Liver (tissue), 7 donors: ENCODE measurements at regions not wholly inside any gene's neighbourhood (a gene's known extent, or its start where the extent isn't known, plus 50 kb on each side); places are given as distances from the start of the nearest gene placed in this dataset.
A peak's percentile ranks its signal among the peaks of the same experiment; 100 is the strongest.

ENCODE experiments used
- DNase-seq: peaks from one replicate; pipeline ENCODE4 v3.0.0-alpha.2; 2017; ENCODE audit warnings: low spot score
- H3K27ac ChIP-seq, 2 donors: one replicate each; pipeline ENCODE4 v1.7.0; 2013; ENCODE audit warnings: inconsistent platforms in 2 of 2, low read length in 2 of 2, control low read depth in 1 of 2, low read depth in 1 of 2, mild to moderate bottlenecking in 1 of 2
- H3K27me3 ChIP-seq, 4 donors: one replicate each; pipeline versions ENCODE4 v1.6.1 to v1.7.0; 2013; ENCODE audit warnings: low read length in 3 of 4, inconsistent platforms in 1 of 4, mild to moderate bottlenecking in 1 of 4, moderate library complexity in 1 of 4; ENCODE audit not compliant: control insufficient read depth in 4 of 4, insufficient read depth in 4 of 4
- H3K36me3 ChIP-seq, 4 donors: one replicate each; pipeline versions ENCODE4 v1.6.1 to v1.7.0; 2013; ENCODE audit warnings: low read length in 3 of 4, mild to moderate bottlenecking in 3 of 4, low read depth in 1 of 4, moderate library complexity in 1 of 4; ENCODE audit not compliant: control insufficient read depth in 4 of 4, insufficient read depth in 3 of 4
- H3K4me1 ChIP-seq, 4 donors: one replicate each; pipeline versions ENCODE4 v1.6.1 to v1.7.0; 2013; ENCODE audit warnings: low read length in 3 of 4, mild to moderate bottlenecking in 3 of 4, moderate library complexity in 1 of 4; ENCODE audit not compliant: control insufficient read depth in 4 of 4, insufficient read depth in 4 of 4
- H3K4me3 ChIP-seq, 3 donors: one replicate each; pipeline versions ENCODE4 v1.6.1 to v1.7.0; 2013; ENCODE audit warnings: low read length in 3 of 3, control low read depth in 1 of 3, low read depth in 1 of 3, mild to moderate bottlenecking in 1 of 3
- H3K9ac ChIP-seq, 2 donors: one replicate each; pipeline ENCODE4 v1.7.0; 2013; ENCODE audit warnings: low read length in 2 of 2, mild to moderate bottlenecking in 2 of 2, moderate library complexity in 2 of 2, control low read depth in 1 of 2, low read depth in 1 of 2
- H3K9me3 ChIP-seq, 4 donors: one replicate each; pipeline versions ENCODE4 v1.6.1 to v1.7.0; 2013; ENCODE audit warnings: low read length in 3 of 4; ENCODE audit not compliant: control insufficient read depth in 4 of 4
- EGR1 ChIP-seq, 2 donors: IDR thresholded peaks; 2 replicates each; pipeline ENCODE4 v1.6.1; 2016 to 2018; ENCODE audit warnings: antibody characterized with exemption in 2 of 2, low read depth in 2 of 2
- FOXA1 ChIP-seq: IDR thresholded peaks from 2 replicates; pipeline ENCODE4 v1.6.1; 2016; ENCODE audit warnings: antibody characterized with exemption
- FOXA2 ChIP-seq: IDR thresholded peaks from 2 replicates; pipeline ENCODE4 v1.6.1; 2016; ENCODE audit warnings: antibody characterized with exemption
- GABPA ChIP-seq, 2 donors: IDR thresholded peaks in 1 of 2; conservative IDR thresholded peaks in 1 of 2; 2 replicates each; pipeline ENCODE4 v1.6.1; 2016; ENCODE audit warnings: antibody characterized with exemption in 2 of 2, mild to moderate bottlenecking in 1 of 2, moderate library complexity in 1 of 2
- HNF4A ChIP-seq, 2 donors: conservative IDR thresholded peaks; 2 replicates each; pipeline ENCODE4 v1.6.1; 2016; ENCODE audit warnings: antibody characterized with exemption in 2 of 2, mild to moderate bottlenecking in 2 of 2
- HNF4G ChIP-seq: IDR thresholded peaks from 2 replicates; pipeline ENCODE4 v1.6.1; 2016; ENCODE audit warnings: antibody characterized with exemption
- JUND ChIP-seq, 2 donors: IDR thresholded peaks; 2 replicates each; pipeline ENCODE4 v1.6.1; 2016; ENCODE audit warnings: antibody characterized with exemption in 2 of 2
- MAX ChIP-seq: IDR thresholded peaks from 2 replicates; pipeline ENCODE4 v1.6.1; 2016; ENCODE audit warnings: antibody characterized with exemption
- NR2F2 ChIP-seq: IDR thresholded peaks from 2 replicates; pipeline ENCODE4 v1.6.1; 2016; ENCODE audit warnings: antibody characterized with exemption
- RAD21 ChIP-seq, 2 donors: IDR thresholded peaks; 2 replicates each; pipeline ENCODE4 v1.6.1; 2016; ENCODE audit warnings: antibody characterized with exemption in 2 of 2, mild to moderate bottlenecking in 2 of 2
- RXRA ChIP-seq, 2 donors: IDR thresholded peaks; 2 replicates each; pipeline ENCODE4 v1.6.1; 2017 to 2018; ENCODE audit warnings: antibody characterized with exemption in 2 of 2, mild to moderate bottlenecking in 1 of 2
- SP1 ChIP-seq: IDR thresholded peaks from 2 replicates; pipeline ENCODE4 v1.6.1; 2018; ENCODE audit warnings: antibody characterized with exemption, mild to moderate bottlenecking
- YY1 ChIP-seq: IDR thresholded peaks from 2 replicates; pipeline ENCODE4 v1.6.1; 2016; ENCODE audit warnings: antibody characterized with exemption, mild to moderate bottlenecking
- ZBTB33 ChIP-seq: IDR thresholded peaks from 2 replicates; pipeline ENCODE4 v1.6.1; 2016; ENCODE audit warnings: antibody characterized with exemption
- WGBS: extraction: QIAGEN DNeasy Blood & Tissue Kit; methylation state at CpG from one replicate; pipeline ENCODE4 v1.1.7; 2013; 5-methylcytosine and 5-hydroxymethylcytosine counted together
- donor health status: healthy.
- donor health status: healthy.
- donor health status: healthy.
- donor health status: healthy.

- H3K9me3 ChIP-seq: no peaks in the 10 kb centered on the region
- DNase-seq: no peak
- TF ChIP-seq HNF4G: no peak
- no peak for TF ChIP-seq FOXA2
- no peak for TF ChIP-seq MAX
- TF ChIP-seq RAD21 (IDR thresholded peaks at IDR 0.05): peak in 1 of 2 donors; percentile 51
- H3K27ac ChIP-seq: no peak overlapping the region
- H3K27me3 ChIP-seq: no peaks in the 10 kb centered on the region
- no peak overlapping the region for H3K4me3 ChIP-seq
- WGBS: 64% methylated on average over 4 of the region's 4 CpGs
- no peak overlapping the region for H3K9ac ChIP-seq
- H3K36me3 ChIP-seq: no peaks in the 10 kb centered on the region
- H3K4me1 ChIP-seq: no peaks in the 10 kb centered on the region
Observed at GRCh38 chr1:90616395-90616794, 100.7 kb downstream of the BARHL2 start.

- Histone ChIP-seq H3K9ac (no peak overlapping the region), H3K4me1 (no peaks in the 10 kb centered on the region), H3K9me3 (no peaks in the 10 kb centered on the region), H3K36me3 (no peaks in the 10 kb centered on the region), H3K27ac (no peak overlapping the region), H3K4me3 (no peak overlapping the region), H3K27me3 (no peaks in the 10 kb centered on the region)
- TF ChIP-seq RAD21 (IDR thresholded peaks at IDR 0.05) (no peak), GABPA (IDR thresholded peaks at IDR 0.05 in 1 of 2, conservative IDR thresholded peaks at IDR 0.05 in 1 of 2) (no peak), RXRA (IDR thresholded peaks at IDR 0.05) (no peak), NR2F2 (no peak), HNF4A (conservative IDR thresholded peaks at IDR 0.05) (no peak), EGR1 (IDR thresholded peaks at IDR 0.05; ENCODE audit: low read depth in 2 of 2) (no peak), YY1 (no peak), HNF4G (no peak), FOXA1 (no peak), JUND (IDR thresholded peaks at IDR 0.05) (no peak), SP1 (no peak), ZBTB33 (no peak)
- whole genome bisulfite sequencing: 75% methylated on average over 1 of the region's 1 CpG
- DNase-seq: no peak
Observed at GRCh38 chr1:90614872-90615271, 102.2 kb downstream of the BARHL2 start.

GRCh38 chr1:90613371-90613770, 103.7 kb downstream of the BARHL2 start:
- H3K4me1 ChIP-seq: no peaks in the 10 kb centered on the region
- DNase-seq: no peak
- no peak overlapping the region for H3K27ac ChIP-seq
- TF ChIP-seq EGR1 (IDR thresholded peaks at IDR 0.05; ENCODE audit: low read depth in 2 of 2) (no peak), FOXA2 (no peak), FOXA1 (no peak), MAX (no peak), ZBTB33 (no peak), HNF4G (no peak), GABPA (IDR thresholded peaks at IDR 0.05 in 1 of 2, conservative IDR thresholded peaks at IDR 0.05 in 1 of 2) (no peak), JUND (IDR thresholded peaks at IDR 0.05) (no peak), NR2F2 (no peak)
- 23% methylated on average over 5 of the region's 5 CpGs for WGBS
- no peaks in the 10 kb centered on the region for H3K36me3 ChIP-seq
- H3K27me3 ChIP-seq: no peaks in the 10 kb centered on the region
- H3K4me3 ChIP-seq: no peak overlapping the region
- no peak overlapping the region for H3K9ac ChIP-seq
- no peaks in the 10 kb centered on the region for H3K9me3 ChIP-seq
